Neuronal stem cell (in vitro differentiated cells): ENCODE measurements at regions not wholly inside any gene's neighbourhood (a gene's known extent, or its start where the extent isn't known, plus 50 kb on each side); places are given as distances from the start of the nearest gene placed in this dataset.

Experiments
- DNase-seq: peaks from one replicate; pipeline ENCODE4 v3.0.0-alpha.2; 2013; ENCODE audit warnings: low spot score
- H2AFZ ChIP-seq: one replicate; pipeline ENCODE4 v1.6.1; 2013; ENCODE audit warnings: mild to moderate bottlenecking, low read length, inconsistent platforms
- H2AK5ac ChIP-seq: 2 replicates; pipeline ENCODE4 v1.6.1; 2013; ENCODE audit warnings: low read depth, mild to moderate bottlenecking, inconsistent platforms, low read length, moderate library complexity, mixed read lengths
- H2BK120ac ChIP-seq: 2 replicates; pipeline ENCODE4 v1.6.1; 2013; ENCODE audit warnings: low read depth, mild to moderate bottlenecking, inconsistent platforms, low read length, moderate library complexity, mixed read lengths
- H2BK12ac ChIP-seq: one replicate; pipeline ENCODE4 v1.6.1; 2013; ENCODE audit warnings: low read length, inconsistent platforms
- H2BK15ac ChIP-seq: 2 replicates; pipeline ENCODE4 v1.6.1; 2013; ENCODE audit warnings: mild to moderate bottlenecking, low read length, inconsistent platforms, mixed read lengths
- H2BK5ac ChIP-seq: one replicate; pipeline ENCODE4 v1.6.1; 2013; ENCODE audit warnings: inconsistent platforms, mild to moderate bottlenecking, low read length, moderate library complexity
- H3K14ac ChIP-seq: one replicate; pipeline ENCODE4 v1.6.1; 2013; ENCODE audit warnings: low read length, inconsistent platforms
- H3K18ac ChIP-seq: 2 replicates; pipeline ENCODE4 v1.6.1; 2013; ENCODE audit warnings: low read length, inconsistent platforms
- H3K23ac ChIP-seq: 2 replicates; pipeline ENCODE4 v1.6.1; 2013; ENCODE audit warnings: low read depth, mild to moderate bottlenecking, mixed read lengths, low read length, inconsistent platforms; ENCODE audit not compliant: poor library complexity
- H3K27ac ChIP-seq: replicated peaks from 3 replicates; pipeline ENCODE4 v1.5.1; 2013; ENCODE audit warnings: low read length, inconsistent platforms
- H3K27me3 ChIP-seq, 3 experiments: 2 replicates each; pipeline ENCODE4 v1.6.1; 2013; ENCODE audit warnings: low read length in 3 of 3, mild to moderate bottlenecking in 2 of 3, inconsistent platforms in 1 of 3, low read depth in 1 of 3, mixed read lengths in 1 of 3, moderate library complexity in 1 of 3; ENCODE audit not compliant: control insufficient read depth in 3 of 3, insufficient read depth in 3 of 3
- H3K36me3 ChIP-seq, 2 donors: replicated peaks in 1 of 2; 2 replicates each; pipeline ENCODE4 v1.6.1; 2013; ENCODE audit warnings: low read length in 2 of 2; ENCODE audit not compliant: control insufficient read depth in 2 of 2, insufficient read depth in 2 of 2
- H3K4ac ChIP-seq: 2 replicates; pipeline ENCODE4 v1.6.1; 2013; ENCODE audit warnings: inconsistent platforms, mild to moderate bottlenecking, low read length, moderate library complexity
- H3K4me1 ChIP-seq, 2 donors: 1 replicate in 1 of 2; 2 replicates in 1 of 2; pipeline ENCODE4 v1.6.1; 2013; ENCODE audit warnings: low read length in 2 of 2, low read depth in 1 of 2; ENCODE audit not compliant: control insufficient read depth in 2 of 2, insufficient read depth in 1 of 2
- H3K4me2 ChIP-seq: one replicate; pipeline ENCODE4 v1.6.1; 2013; ENCODE audit warnings: mild to moderate bottlenecking, low read length, inconsistent platforms; ENCODE audit not compliant: insufficient read depth, poor library complexity, severe bottlenecking
- H3K4me3 ChIP-seq, 2 donors: 2 replicates each; pipeline ENCODE4 v1.5.1; 2013; ENCODE audit warnings: low read length in 2 of 2, mild to moderate bottlenecking in 2 of 2, inconsistent platforms in 1 of 2, moderate library complexity in 1 of 2
- H3K79me1 ChIP-seq: one replicate; pipeline ENCODE4 v1.6.1; 2013; ENCODE audit warnings: low read depth, mild to moderate bottlenecking, inconsistent platforms, low read length, moderate library complexity
- H3K9ac ChIP-seq: one replicate; pipeline ENCODE4 v1.6.1; 2013; ENCODE audit warnings: mild to moderate bottlenecking, low read depth, low read length, inconsistent platforms; ENCODE audit not compliant: poor library complexity
- H3K9me3 ChIP-seq, 2 donors: replicated peaks in 1 of 2; 2 replicates each; pipeline versions ENCODE3 to v1.6.1; 2013; ENCODE audit warnings: low read length in 2 of 2, mild to moderate bottlenecking in 2 of 2, inconsistent platforms in 1 of 2, low read depth in 1 of 2, mixed read lengths in 1 of 2, moderate library complexity in 1 of 2; ENCODE audit not compliant: control insufficient read depth in 2 of 2, insufficient read depth in 1 of 2
- H4K8ac ChIP-seq: one replicate; pipeline ENCODE4 v1.6.1; 2013; ENCODE audit warnings: low read depth, mild to moderate bottlenecking, inconsistent platforms, low read length, moderate library complexity
- H4K91ac ChIP-seq: one replicate; pipeline ENCODE4 v1.6.1; 2013; ENCODE audit warnings: low read length, low read depth, mild to moderate bottlenecking, inconsistent platforms; ENCODE audit not compliant: poor library complexity
- WGBS, 2 donors: extraction: QIAGEN DNeasy Blood & Tissue Kit; methylation state at CpG; one replicate each; pipeline ENCODE4 v1.1.7; 2013; ENCODE audit warnings: missing lambda C conversion rate in 2 of 2, mixed read lengths in 1 of 2; ENCODE audit not compliant: insufficient read length in 2 of 2, insufficient replicate concordance in 1 of 2; ENCODE audit errors: extremely low coverage in 2 of 2; 5-methylcytosine and 5-hydroxymethylcytosine counted together

GRCh38 chr11:95545116-95545875 is 244.3 kb downstream of the FAM76B start:
- H2AK5ac ChIP-seq, result no peak overlapping the region
- no peaks in the 10 kb centered on the region for H3K27me3 ChIP-seq
- H3K27ac ChIP-seq, result no peak overlapping the region
- no peak overlapping the region for H3K23ac ChIP-seq
- H4K8ac ChIP-seq, result no peak overlapping the region
- no peak overlapping the region for H3K14ac ChIP-seq
- no peak overlapping the region for H2BK12ac ChIP-seq
- no peaks in the 10 kb centered on the region for H3K4me1 ChIP-seq
- H2BK5ac ChIP-seq, result no peak overlapping the region
- H3K4me2 ChIP-seq, result no peak overlapping the region
- H2BK15ac ChIP-seq, result no peak overlapping the region
- no peak overlapping the region for H3K4ac ChIP-seq
- no peak overlapping the region for H3K4me3 ChIP-seq
- no CpG with 5 or more reads among the region's 9 CpGs for WGBS, 2 donors
- DNase-seq, result no peak
- no peak overlapping the region for H3K18ac ChIP-seq
- H2BK120ac ChIP-seq, result no peak overlapping the region
- no peak overlapping the region for H4K91ac ChIP-seq
- H3K79me1 ChIP-seq, result no peaks in the 10 kb centered on the region
- no peaks in the 10 kb centered on the region for H3K9me3 ChIP-seq
- no peak overlapping the region for H2AFZ ChIP-seq
- H3K36me3 ChIP-seq, result no peaks in the 10 kb centered on the region
- H3K9ac ChIP-seq, result no peak overlapping the region

GRCh38 chr11:95544095-95544856 is 245.3 kb downstream of the FAM76B start:
- no peak overlapping the region for H2BK120ac ChIP-seq
- no peak overlapping the region for H2BK5ac ChIP-seq
- H3K9me3 ChIP-seq, result no peaks in the 10 kb centered on the region
- no peak overlapping the region for H3K4me2 ChIP-seq
- H3K79me1 ChIP-seq, result no peaks in the 10 kb centered on the region
- H3K4me1 ChIP-seq, result no peaks in the 10 kb centered on the region
- H3K18ac ChIP-seq, result no peak overlapping the region
- no peaks in the 10 kb centered on the region for H3K36me3 ChIP-seq
- H3K4ac ChIP-seq, result no peak overlapping the region
- no peak overlapping the region for H4K8ac ChIP-seq
- H2BK12ac ChIP-seq, result no peak overlapping the region
- no peak overlapping the region for H3K4me3 ChIP-seq
- no peak overlapping the region for H3K9ac ChIP-seq
- no peak overlapping the region for H2BK15ac ChIP-seq
- WGBS, 2 donors, result no CpG with 5 or more reads among the region's 3 CpGs
- no peak overlapping the region for H3K23ac ChIP-seq
- no peak overlapping the region for H3K14ac ChIP-seq
- H2AK5ac ChIP-seq, result no peak overlapping the region
- DNase-seq, result no peak
- peaks cover 0 to 6% (median 0%) of the 10 kb centered on the region in 3 experiments for H3K27me3 ChIP-seq
- H4K91ac ChIP-seq, result no peak overlapping the region
- no peak overlapping the region for H3K27ac ChIP-seq
- no peak overlapping the region for H2AFZ ChIP-seq

GRCh38 chr11:95542868-95543551 is 246.6 kb downstream of the FAM76B start:
- Histone ChIP-seq H3K4me3 (no peak overlapping the region), H3K23ac (no peak overlapping the region), H3K4me2 (no peak overlapping the region), H3K4ac (no peak overlapping the region), H3K18ac (no peak overlapping the region), H3K14ac (no peak overlapping the region), H3K27me3 (peaks cover 0 to 7% (median 0%) of the 10 kb centered on the region in 3 experiments), H2AK5ac (no peak overlapping the region), H2BK120ac (no peak overlapping the region), H3K36me3 (no peaks in the 10 kb centered on the region), H3K4me1 (no peaks in the 10 kb centered on the region), H2BK5ac (no peak overlapping the region), H2AFZ (no peak overlapping the region), H3K27ac (no peak overlapping the region), H2BK12ac (no peak overlapping the region), H3K9me3 (no peaks in the 10 kb centered on the region), H2BK15ac (no peak overlapping the region), H4K8ac (no peak overlapping the region), H3K9ac (no peak overlapping the region), H3K79me1 (no peaks in the 10 kb centered on the region), H4K91ac (no peak overlapping the region)
- no CpG with 5 or more reads among the region's 2 CpGs for WGBS, 2 donors
- DNase-seq, result no peak

GRCh38 chr11:95541715-95542114 is 247.9 kb downstream of the FAM76B start:
- Histone ChIP-seq H3K14ac (no peak overlapping the region), H2BK15ac (no peak overlapping the region), H3K27me3 (peaks cover 0 to 7% (median 0%) of the 10 kb centered on the region in 3 experiments), H3K9ac (no peak overlapping the region), H4K8ac (no peak overlapping the region), H3K27ac (no peak overlapping the region), H3K4me3 (no peak overlapping the region), H2AK5ac (no peak overlapping the region), H3K36me3 (no peaks in the 10 kb centered on the region), H3K23ac (no peak overlapping the region), H2BK120ac (no peak overlapping the region), H2AFZ (no peak overlapping the region), H2BK5ac (no peak overlapping the region), H4K91ac (no peak overlapping the region), H2BK12ac (no peak overlapping the region), H3K9me3 (no peaks in the 10 kb centered on the region), H3K4ac (no peak overlapping the region), H3K4me1 (no peaks in the 10 kb centered on the region), H3K4me2 (no peak overlapping the region), H3K18ac (no peak overlapping the region), H3K79me1 (no peaks in the 10 kb centered on the region)
- no peak for DNase-seq
- WGBS, 2 donors, result no CpG with 5 or more reads among the region's 4 CpGs
